DMS79 treated with DMSO at 0.1 percent for 48 hours (cell line): ENCODE measurements at regions not wholly inside any gene's neighbourhood (a gene's known extent, or its start where the extent isn't known, plus 50 kb on each side); places are given as distances from the start of the nearest gene placed in this dataset.
A peak's percentile ranks its signal among the peaks of the same experiment; 100 is the strongest.
"Not testable (repeated sequence)": the region's sequence is repeated elsewhere in the genome, so short reads cannot be mapped to it uniquely, and the experiment has no call there.

Experiments
- DNase-seq: peaks from one replicate; lab custom pipeline; 2025; lab: John Stamatoyannopoulos, UW

- DNase-seq: no peak
Observed at GRCh38 chr1:224791362-224791941, 138.0 kb upstream of the DNAH14 start.

GRCh38 chr1:224795591-224795990, 133.9 kb upstream of the DNAH14 start:
- DNase-seq: no peak

DNA sequence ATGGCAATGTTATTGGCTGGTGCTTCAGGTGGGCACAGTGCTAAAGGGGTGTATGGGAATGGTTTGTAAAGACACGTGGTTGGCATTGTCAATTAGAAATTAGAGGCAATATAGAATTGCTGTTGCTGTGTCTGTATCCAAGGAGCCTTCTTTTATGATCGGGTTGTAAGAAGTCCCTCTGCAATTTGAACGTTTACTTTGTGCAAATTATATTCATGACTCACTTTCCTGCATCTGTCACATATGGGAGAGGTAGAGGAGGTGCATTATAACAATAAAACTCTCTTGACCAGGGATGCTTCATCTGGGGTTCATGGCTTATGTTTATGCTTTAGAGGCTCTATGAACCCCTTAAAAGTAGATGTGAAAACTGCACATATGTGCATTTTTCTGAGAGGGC, 130.4 kb upstream of the DNAH14 start:
- DNase-seq: no peak

DNA sequence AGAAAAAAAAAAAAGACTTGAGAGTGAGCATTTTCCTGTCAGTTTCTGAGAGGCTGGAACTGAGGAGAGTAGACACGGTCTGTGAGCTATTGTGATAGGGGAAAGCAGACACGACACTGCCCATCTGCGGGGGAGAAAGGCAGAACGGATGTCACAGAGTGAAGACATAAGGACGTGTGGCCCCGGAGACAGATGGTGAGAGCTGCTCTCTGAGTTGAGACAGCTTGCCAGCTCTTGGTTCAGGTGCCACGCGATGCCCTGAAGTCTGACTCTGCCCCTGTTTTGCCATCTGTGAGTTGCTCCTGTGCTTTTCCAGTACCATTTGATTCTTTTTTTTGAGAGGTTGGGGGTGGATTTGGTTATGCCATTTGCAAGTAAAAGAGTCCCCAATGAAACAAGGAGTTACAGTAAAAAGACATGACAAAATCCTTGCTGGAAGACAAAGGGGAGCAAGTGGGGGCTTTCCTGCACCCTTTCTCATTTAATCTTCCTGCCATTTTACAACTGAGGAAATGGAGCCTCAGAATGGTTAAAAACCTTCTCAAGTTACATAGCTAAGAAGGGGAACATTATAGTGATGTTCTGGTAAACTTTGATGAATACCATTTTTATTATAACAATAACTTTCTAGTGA, 128.9 kb upstream of the DNAH14 start:
- DNase-seq: no peak

- no peak for DNase-seq
Observed at GRCh38 chr1:224801844-224802490, 127.5 kb upstream of the DNAH14 start.

DNA sequence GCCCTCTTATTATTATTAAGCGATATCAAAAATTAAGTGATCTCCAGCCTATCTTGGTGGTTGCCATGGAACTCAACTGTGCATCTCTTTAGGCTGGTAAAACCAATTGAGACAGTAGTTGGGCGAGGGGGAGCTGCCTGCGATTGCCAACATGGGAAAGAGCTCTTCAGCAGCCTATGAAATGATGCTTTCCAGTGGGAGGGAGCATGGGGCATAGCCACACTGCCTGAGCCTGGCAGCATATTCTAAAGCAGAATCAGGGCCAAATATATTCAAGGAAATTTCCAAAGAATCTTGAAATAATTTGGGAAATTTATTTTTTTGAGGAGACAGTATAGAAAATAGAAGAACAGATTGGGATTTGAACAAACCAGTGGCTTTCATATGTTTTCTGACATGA, 126.9 kb upstream of the DNAH14 start:
- DNase-seq: no peak

- DNase-seq: no peak
Observed at GRCh38 chr1:224804220-224804619, 125.3 kb upstream of the DNAH14 start.

DNA sequence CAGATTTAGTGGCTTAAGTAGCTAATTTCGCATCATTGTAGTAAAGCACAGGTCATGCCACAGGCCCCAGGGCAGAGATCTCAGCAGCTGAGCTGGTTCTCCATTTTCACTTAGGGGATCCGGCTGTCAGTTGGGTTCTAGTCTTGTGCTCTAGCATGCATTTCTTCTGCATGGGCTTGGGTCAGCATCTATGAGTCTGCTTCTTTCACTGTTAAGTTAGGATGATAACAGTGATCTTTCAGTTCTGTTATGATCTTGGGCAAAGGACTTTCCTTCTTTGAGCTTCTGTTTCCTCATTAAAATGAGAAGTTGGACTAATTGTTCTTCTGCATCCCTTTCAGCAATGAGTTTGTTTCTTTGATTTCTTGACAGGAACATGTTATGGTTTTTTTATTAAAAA, 123.6 kb upstream of the DNAH14 start:
- no peak for DNase-seq

DNA sequence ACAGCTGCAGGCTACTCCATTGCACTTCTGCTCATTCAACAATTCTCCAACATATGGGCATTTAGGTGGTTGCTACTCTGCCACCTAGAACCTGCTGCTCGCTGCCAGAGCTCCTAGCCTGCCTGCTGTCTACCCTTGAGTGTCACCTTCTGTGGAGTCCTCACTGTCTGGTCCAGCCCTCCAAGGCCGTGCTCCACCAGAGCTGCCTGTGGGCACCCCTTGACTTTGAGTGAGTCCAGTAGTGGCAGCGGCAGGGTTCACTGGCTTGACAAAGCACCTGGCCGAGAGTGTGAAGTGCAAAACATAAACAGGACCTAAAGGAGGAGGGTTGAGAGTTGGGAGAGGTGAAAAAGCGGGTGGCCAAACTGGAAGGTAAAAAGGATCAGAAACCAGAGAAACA, 120.3 kb upstream of the DNAH14 start:
- DNase-seq: no peak

- peak; percentile 83 for DNase-seq
Observed at GRCh38 chr1:224809613-224810012, 119.9 kb upstream of the DNAH14 start.

- no peak for DNase-seq
Observed at GRCh38 chr1:224811564-224811963, 117.9 kb upstream of the DNAH14 start.

DNA sequence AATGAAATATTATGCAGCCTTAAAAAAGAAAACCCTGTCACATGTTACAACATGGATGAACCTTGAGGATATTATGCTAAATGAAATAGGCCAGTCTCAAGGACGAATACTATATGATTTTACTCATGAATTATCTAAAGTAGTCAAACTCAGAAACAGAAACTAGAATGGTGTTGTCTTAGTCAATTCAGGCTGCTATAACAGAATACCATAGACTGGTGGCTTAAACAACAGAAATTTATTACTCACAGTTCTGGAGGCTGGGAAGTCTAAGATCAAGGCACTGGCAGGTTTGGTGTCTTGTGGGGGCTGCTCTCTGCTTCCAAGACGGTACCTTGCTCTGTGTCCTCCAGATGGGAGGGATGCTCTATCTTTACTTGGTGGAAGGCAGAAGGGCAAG, 113.8 kb upstream of the DNAH14 start:
- DNase-seq: no peak

- DNase-seq: no peak
Observed at GRCh38 chr1:224816062-224816461, 113.4 kb upstream of the DNAH14 start.

DNA sequence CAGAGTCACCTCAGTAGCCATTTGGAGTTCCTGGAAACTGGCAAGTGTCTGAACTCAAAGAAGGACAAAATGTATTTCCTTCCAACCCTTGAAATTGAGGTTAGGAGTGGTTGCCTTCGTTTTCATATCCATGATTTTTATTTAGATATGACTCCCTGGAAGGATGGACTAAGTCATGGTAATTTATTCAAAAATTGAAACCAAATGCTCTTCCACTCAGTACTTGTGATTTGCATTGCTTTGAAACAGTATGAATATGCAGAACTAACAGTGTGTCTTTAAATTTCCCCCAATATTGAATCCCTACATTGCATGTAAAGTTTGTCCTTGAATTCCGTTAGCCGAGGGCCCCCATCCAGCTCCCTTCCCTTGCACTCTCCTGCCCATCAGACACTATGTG, 112.1 kb upstream of the DNAH14 start:
- no peak for DNase-seq

DNA sequence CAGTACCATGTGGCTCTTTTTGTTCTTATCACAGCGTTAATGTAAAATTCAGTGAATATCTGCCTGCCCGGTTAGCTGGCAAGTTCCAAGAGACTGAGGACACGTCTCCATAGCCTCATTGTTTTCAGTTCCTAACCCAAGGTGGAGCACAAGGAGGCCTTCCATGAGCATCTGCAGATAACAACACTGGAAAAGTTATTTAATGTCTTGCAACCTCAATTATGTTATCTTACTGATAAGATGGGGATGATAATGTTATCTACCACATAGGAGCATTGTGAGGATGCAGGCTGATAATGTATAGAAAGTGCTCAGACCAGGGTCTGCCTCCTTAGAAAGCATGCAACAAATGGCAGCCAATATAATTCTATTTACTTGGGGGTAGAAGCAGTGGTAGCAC, 109.6 kb upstream of the DNAH14 start:
- no peak for DNase-seq

GRCh38 chr1:224820341-224820740, 109.1 kb upstream of the DNAH14 start:
- no peak for DNase-seq

- DNase-seq: not testable (repeated sequence)
Observed at GRCh38 chr1:224821751-224822150, 107.7 kb upstream of the DNAH14 start.

DNA sequence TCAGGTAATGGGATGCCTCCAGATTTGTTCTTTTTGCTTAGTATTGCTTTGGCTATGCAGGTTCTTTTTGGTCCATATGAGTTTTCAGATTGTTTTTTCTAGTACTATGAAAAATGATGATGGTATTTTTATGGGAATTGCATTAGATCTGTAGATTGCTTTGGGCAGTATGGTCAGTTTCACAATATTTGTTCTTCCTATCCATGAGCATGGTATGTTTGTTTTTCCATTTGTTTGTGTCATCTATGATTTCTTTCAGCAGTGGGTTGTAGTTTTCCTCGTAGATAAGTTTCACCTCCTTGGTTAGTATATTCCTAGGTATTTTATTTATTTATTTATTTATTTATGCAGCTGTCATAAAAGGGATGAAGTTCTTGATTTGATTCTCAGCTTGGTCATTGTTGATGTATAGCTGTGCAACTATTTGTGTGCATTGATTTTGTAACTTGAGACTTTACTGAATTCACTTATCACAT, 103.9 kb upstream of the DNAH14 start:
- DNase-seq: no peak

GRCh38 chr1:224828691-224829090, 100.8 kb upstream of the DNAH14 start:
- DNase-seq: no peak

- peak; percentile 27 for DNase-seq
Observed at GRCh38 chr1:224831501-224831900, 98.0 kb upstream of the DNAH14 start.

GRCh38 chr1:224839648-224840300, 89.7 kb upstream of the DNAH14 start:
- DNase-seq: not testable (repeated sequence)

GRCh38 chr1:224841803-224842202, 87.7 kb upstream of the DNAH14 start:
- DNase-seq: not testable (repeated sequence)
